IPS-18a (cell line): ENCODE measurements at regions not wholly inside any gene's neighbourhood (a gene's known extent, or its start where the extent isn't known, plus 50 kb on each side); places are given as distances from the start of the nearest gene placed in this dataset.
"Not testable (repeated sequence)": the region's sequence is repeated elsewhere in the genome, so short reads cannot be mapped to it uniquely, and the experiment has no call there.

Experiments
- H3K27ac ChIP-seq: one replicate; pipeline ENCODE4 v1.5.1; 2013; ENCODE audit warnings: low read length
- H3K27me3 ChIP-seq: one replicate; pipeline ENCODE4 v1.6.1; 2013; ENCODE audit warnings: mild to moderate bottlenecking, low read length; ENCODE audit not compliant: control insufficient read depth, insufficient read depth
- H3K36me3 ChIP-seq: one replicate; pipeline ENCODE4 v1.6.1; 2013; ENCODE audit warnings: low read depth, low read length; ENCODE audit not compliant: control insufficient read depth
- H3K4me1 ChIP-seq: one replicate; pipeline ENCODE4 v1.6.1; 2013; ENCODE audit warnings: low read depth, low read length; ENCODE audit not compliant: control insufficient read depth
- H3K4me3 ChIP-seq: one replicate; pipeline ENCODE4 v1.5.1; 2013; ENCODE audit warnings: low read length
- H3K9ac ChIP-seq: one replicate; pipeline ENCODE4 v1.6.1; 2013; ENCODE audit warnings: mild to moderate bottlenecking, low read length, moderate library complexity
- H3K9me3 ChIP-seq: one replicate; pipeline ENCODE4 v1.6.1; 2013; ENCODE audit warnings: low read depth, low read length; ENCODE audit not compliant: control insufficient read depth

DNA sequence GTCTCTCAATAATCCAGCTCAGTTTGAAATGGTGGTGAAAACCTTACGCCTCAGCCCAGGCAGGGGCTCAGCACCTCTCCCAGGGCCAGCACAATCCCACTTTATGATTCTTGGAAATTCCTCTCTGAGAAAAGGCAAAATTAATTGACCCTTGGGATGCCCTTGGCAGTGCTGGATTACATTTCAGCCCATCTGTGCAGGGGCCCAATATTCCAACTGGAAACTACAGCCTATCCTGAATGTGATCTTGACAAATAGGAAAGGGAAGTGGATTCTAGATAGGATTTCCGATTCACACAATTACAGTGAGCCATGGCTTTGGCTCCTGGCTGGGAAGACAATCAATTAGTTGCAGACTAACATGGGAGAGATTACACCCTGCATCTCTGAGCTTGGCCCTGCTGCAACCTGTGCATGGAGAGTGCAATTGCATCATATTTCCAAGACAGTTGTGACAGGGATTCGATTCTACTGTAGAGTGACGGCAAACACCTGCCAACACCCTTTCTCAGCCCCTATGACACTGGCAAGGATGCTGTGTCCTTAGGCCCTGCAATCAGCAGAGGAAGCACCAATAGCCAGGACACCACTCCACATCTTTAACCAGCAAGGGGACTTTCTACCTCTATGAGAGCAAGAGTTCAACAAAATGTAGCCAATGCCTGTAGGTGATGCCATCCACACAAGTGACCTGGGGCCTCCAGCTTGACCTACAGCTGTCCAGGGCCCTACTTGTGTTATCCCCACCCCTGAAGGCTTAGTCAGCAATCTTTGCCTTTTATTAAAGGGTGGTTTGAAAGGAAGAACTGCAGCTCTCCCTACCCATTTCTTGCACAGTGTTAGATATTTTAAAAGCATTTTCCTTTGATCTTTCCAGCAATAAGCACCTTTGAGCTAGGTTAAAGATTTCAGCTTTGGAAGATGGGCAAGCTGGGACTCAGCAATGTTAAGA lies 187.2 kb upstream of the HS6ST1 start:
- no peak overlapping the region for H3K27ac ChIP-seq
- no peaks in the 10 kb centered on the region for H3K4me1 ChIP-seq

DNA sequence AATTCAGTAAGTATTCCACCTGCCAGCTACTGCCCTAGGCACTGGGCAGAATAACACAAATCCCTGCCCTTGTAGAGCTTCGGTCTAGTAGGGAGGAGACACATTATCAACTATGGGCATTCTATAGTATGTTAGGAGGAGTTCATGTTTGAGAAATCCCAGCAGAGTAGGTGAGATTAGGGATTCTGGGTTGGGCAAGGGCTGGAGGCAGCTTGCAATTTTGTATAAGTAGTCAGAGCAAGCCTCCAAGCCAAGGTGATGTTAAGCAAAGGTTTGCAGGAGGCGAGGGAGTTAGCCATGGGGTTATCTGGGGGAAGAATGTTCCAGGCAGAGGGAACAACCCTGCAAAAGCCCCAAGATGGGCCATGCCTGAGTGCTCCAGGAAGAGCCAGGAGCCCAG lies 187.9 kb upstream of the HS6ST1 start:
- Histone ChIP-seq H3K4me1 (no peaks in the 10 kb centered on the region), H3K36me3 (no peaks in the 10 kb centered on the region), H3K27me3 (no peaks in the 10 kb centered on the region)

More for the DNA sequence above, 187.2 kb upstream of the HS6ST1 start:
- Histone ChIP-seq H3K9me3 (no peaks in the 10 kb centered on the region), H3K9ac (no peak overlapping the region), H3K27me3 (no peaks in the 10 kb centered on the region), H3K4me3 (no peak overlapping the region), H3K36me3 (no peaks in the 10 kb centered on the region)

GRCh38 chr2:128510701-128511397 lies 192.2 kb upstream of the HS6ST1 start:
- no peaks in the 10 kb centered on the region for H3K9me3 ChIP-seq
- H3K27me3 ChIP-seq: no peaks in the 10 kb centered on the region
- no peaks in the 10 kb centered on the region for H3K4me1 ChIP-seq
- H3K36me3 ChIP-seq: no peaks in the 10 kb centered on the region
- H3K27ac ChIP-seq: no peak overlapping the region
- no peak overlapping the region for H3K9ac ChIP-seq
- no peak overlapping the region for H3K4me3 ChIP-seq

More for the DNA sequence above, 187.9 kb upstream of the HS6ST1 start:
- Histone ChIP-seq H3K4me3 (no peak overlapping the region), H3K9me3 (no peaks in the 10 kb centered on the region), H3K9ac (no peak overlapping the region), H3K27ac (no peak overlapping the region)

DNA sequence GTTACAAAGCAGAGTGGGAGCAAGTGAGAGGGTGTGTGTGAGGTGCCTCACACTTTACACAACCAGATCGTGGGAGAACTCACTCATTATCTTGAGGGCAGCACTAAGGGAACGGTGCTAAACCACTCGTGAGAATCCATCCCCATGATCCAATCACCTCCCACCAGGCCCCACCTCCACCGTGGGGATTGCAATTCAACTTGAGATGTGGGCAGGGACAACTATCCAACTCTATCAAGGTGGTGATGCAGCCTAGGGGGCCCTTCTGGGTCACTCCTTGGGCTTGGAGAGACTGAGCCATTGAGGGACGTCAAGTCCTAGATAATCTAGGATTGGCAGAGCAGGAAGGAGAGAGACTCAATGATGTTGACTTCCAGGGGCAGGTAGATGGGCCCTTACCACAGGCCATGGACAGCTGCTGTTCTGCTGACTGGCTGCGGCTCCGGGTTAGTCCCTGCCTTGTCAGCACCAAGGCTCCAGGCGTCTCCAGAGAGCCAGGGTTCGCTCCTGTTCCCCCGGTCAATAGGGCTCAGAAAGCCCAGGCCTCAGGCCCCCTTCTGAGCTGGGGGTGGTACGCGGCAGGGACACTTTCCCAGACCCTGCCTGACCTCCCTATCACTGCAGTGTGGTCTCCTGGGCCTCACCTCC lies 193.2 kb upstream of the HS6ST1 start:
- no peaks in the 10 kb centered on the region for H3K4me1 ChIP-seq
- H3K36me3 ChIP-seq: no peaks in the 10 kb centered on the region
- no peaks in the 10 kb centered on the region for H3K27me3 ChIP-seq
- no peak overlapping the region for H3K27ac ChIP-seq
- H3K9ac ChIP-seq: no peak overlapping the region
- H3K4me3 ChIP-seq: no peak overlapping the region
- no peaks in the 10 kb centered on the region for H3K9me3 ChIP-seq

- Histone ChIP-seq H3K27me3 (no peaks in the 10 kb centered on the region), H3K36me3 (no peaks in the 10 kb centered on the region), H3K9me3 (no peaks in the 10 kb centered on the region), H3K27ac (no peak overlapping the region), H3K9ac (no peak overlapping the region), H3K4me3 (no peak overlapping the region), H3K4me1 (peaks cover 5% of the 10 kb centered on the region)
Observed at GRCh38 chr2:128512379-128513115, 193.9 kb upstream of the HS6ST1 start.

- Histone ChIP-seq H3K36me3 (no peaks in the 10 kb centered on the region), H3K4me1 (peaks cover 9% of the 10 kb centered on the region), H3K27ac (no peak overlapping the region), H3K9me3 (no peaks in the 10 kb centered on the region), H3K9ac (no peak overlapping the region), H3K4me3 (no peak overlapping the region), H3K27me3 (no peaks in the 10 kb centered on the region)
Observed at GRCh38 chr2:128513116-128513960, 194.7 kb upstream of the HS6ST1 start.

DNA sequence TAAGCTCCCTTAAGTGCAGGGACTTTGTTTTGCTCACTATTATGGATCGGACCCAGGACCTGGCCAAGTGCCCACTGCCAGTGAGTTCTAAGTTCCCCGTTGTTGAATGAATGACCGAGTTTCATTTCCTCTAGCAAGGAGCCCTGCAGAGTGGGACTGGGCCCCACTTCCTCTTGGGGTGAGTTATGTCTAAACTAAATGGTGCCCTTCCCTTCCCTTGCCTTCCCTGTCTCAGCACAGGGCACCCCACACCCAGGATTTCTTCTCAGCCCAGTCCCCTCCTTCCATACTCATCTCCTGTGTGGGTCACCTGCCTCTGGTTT lies 195.3 kb upstream of the HS6ST1 start:
- Histone ChIP-seq H3K27ac (no peak overlapping the region), H3K36me3 (no peaks in the 10 kb centered on the region), H3K9ac (no peak overlapping the region), H3K27me3 (no peaks in the 10 kb centered on the region), H3K4me1 (peaks cover 9% of the 10 kb centered on the region), H3K4me3 (no peak overlapping the region), H3K9me3 (no peaks in the 10 kb centered on the region)

DNA sequence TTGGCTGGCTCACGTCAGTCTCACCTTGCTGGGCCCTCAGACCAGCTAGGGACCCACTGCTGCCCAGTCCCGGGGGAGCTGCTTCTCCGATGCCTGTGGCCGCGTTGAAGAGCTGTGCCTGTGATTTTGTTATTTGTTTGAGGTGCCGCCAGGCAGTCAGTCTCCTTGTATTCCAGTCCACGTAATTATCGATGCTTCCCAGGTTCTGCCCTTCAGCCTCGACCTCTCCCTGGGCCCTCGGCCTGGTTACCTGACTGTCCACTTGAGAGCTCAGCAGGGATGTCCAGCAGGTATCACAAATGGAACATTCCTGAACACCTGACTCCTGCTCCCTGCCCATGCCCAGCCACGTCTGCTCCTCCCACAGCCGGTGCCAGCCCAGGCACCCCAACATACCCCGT lies 195.9 kb upstream of the HS6ST1 start:
- Histone ChIP-seq H3K27me3 (no peaks in the 10 kb centered on the region), H3K36me3 (no peaks in the 10 kb centered on the region), H3K9ac (no peak overlapping the region), H3K27ac (no peak overlapping the region), H3K9me3 (no peaks in the 10 kb centered on the region), H3K4me1 (peaks cover 9% of the 10 kb centered on the region), H3K4me3 (no peak overlapping the region)

DNA sequence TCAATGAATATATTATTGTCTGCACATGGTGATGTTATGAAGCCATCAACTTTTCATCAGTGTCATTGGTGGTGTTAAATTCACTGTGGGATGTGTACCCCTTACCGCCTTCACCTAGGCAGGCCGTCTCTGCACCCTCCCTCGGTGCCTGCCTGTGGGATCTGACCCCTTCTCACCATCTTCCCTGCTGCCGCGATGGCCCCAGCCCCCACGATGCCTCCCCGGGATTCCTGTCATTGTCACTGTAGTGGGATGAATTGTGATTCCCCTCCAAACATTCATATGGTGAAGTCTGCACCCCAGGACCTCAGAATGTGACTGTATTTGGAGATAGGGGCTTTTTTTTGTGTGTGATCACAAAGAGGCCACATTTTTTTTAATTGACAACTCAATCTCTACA lies 198.3 kb upstream of the HS6ST1 start:
- Histone ChIP-seq H3K36me3 (no peaks in the 10 kb centered on the region), H3K27me3 (no peaks in the 10 kb centered on the region), H3K4me1 (peaks cover 9% of the 10 kb centered on the region), H3K9me3 (no peaks in the 10 kb centered on the region), H3K27ac (no peak overlapping the region), H3K9ac (no peak overlapping the region), H3K4me3 (no peak overlapping the region)

DNA sequence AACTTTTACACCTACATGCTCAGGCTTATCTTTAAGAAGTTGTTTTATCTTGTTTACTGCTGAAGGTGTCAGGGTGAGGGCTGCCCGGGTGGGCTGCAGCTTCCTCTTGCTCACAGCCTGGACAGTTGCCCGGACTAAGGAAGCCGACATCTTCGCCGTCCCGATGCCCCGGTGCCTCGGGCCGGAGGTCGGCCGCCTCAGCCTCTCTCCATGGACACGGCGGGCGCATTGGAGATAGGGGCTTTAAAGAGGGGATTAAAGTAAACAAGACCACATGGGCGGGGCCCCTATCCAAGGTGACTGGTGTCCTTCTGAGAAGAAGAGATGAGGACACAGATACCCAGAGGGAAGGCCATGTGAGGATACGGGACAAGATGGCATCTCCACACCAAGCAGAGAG lies 200.4 kb upstream of the HS6ST1 start:
- not testable (repeated sequence) for H3K36me3 ChIP-seq, H3K9me3 ChIP-seq, H3K9ac ChIP-seq, H3K27ac ChIP-seq, H3K27me3 ChIP-seq, H3K4me3 ChIP-seq
- H3K4me1 ChIP-seq: peaks cover 14% of the 10 kb centered on the region
